ENCODE measurements at regions not wholly inside any gene's neighbourhood (a gene's known extent, or its start where the extent isn't known, plus 50 kb on each side); places are given as distances from the start of the nearest gene placed in this dataset.
"Not testable (repeated sequence)": the region's sequence is repeated elsewhere in the genome, so short reads cannot be mapped to it uniquely, and the experiment has no call there.

- DNase-seq (ENCODE audit: extremely low spot score), result peak; percentile 17
- Histone ChIP-seq H3K27me3 (no peaks in the 10 kb centered on the region), H3K36me3 (no peaks in the 10 kb centered on the region), H3K4me3 (no peak overlapping the region), H3K4me1 (peaks cover 0 to 7% (median 0%) of the 10 kb centered on the region in 4 donors), H3K9me3 (peaks cover 0 to 5% (median 0%) of the 10 kb centered on the region in 4 donors), H3K27ac (replicated peaks in 1 of 4) (no peak overlapping the region)
- 76% methylated on average over 2 of the region's 2 CpGs for WGBS
- TF ChIP-seq POLR2A (IDR thresholded peaks at IDR 0.05; ENCODE audit: low read depth), result no peak
- no peak for TF ChIP-seq CTCF (IDR thresholded peaks at IDR 0.05)
- no peak for TF ChIP-seq POLR2AphosphoS5 (IDR thresholded peaks at IDR 0.05)
- TF ChIP-seq EP300 (IDR thresholded peaks at IDR 0.05), result no peak
- intact Hi-C loops (cut with DNase I), result no loop called here
Measured at GRCh38 chr10:109769966-109770365, 153.3 kb downstream of the XPNPEP1 start.

DNA sequence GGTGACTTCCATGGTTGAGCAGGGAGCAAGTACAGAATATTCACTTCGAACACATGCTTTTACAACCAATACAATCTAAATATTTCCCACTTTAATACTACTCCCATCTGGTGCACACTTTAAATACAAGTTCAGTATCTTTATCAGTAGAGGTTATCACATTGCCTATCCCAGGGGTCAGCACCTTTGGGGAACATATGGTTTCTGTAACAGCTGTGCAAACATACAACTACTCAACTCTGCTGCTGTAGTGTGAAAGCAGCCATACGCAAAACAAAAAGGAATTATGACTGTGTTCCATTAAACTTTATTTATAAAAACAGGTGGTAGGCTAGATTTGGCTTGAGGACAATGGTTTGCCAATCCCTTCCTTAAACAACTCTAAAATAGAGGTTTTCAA is 157.5 kb downstream of the XPNPEP1 start:
- Histone ChIP-seq H3K9me3 (peaks cover 0 to 5% (median 0%) of the 10 kb centered on the region in 4 donors), H3K27me3 (no peaks in the 10 kb centered on the region), H3K4me3 (no peak overlapping the region), H3K36me3 (no peaks in the 10 kb centered on the region), H3K4me1 (no peaks in the 10 kb centered on the region), H3K27ac (replicated peaks in 1 of 4) (no peak overlapping the region)
- intact Hi-C loops (cut with DNase I), result no loop called here
- TF ChIP-seq POLR2A (IDR thresholded peaks at IDR 0.05; ENCODE audit: low read depth) (no peak), EP300 (IDR thresholded peaks at IDR 0.05) (no peak), CTCF (IDR thresholded peaks at IDR 0.05) (no peak), POLR2AphosphoS5 (IDR thresholded peaks at IDR 0.05) (no peak)
- DNase-seq (ENCODE audit: extremely low spot score), result peak; percentile 12
- 76% methylated on average over 2 of the region's 2 CpGs for WGBS

- H3K36me3 ChIP-seq, result no peaks in the 10 kb centered on the region
- DNase-seq (ENCODE audit: extremely low spot score), result peak; percentile 29
- no peaks in the 10 kb centered on the region for H3K27me3 ChIP-seq
- H3K9me3 ChIP-seq, result peaks cover 0 to 5% (median 0%) of the 10 kb centered on the region in 4 donors
- H3K27ac ChIP-seq (replicated peaks in 1 of 4), result no peak overlapping the region
- TF ChIP-seq POLR2AphosphoS5 (IDR thresholded peaks at IDR 0.05) (no peak), EP300 (IDR thresholded peaks at IDR 0.05) (no peak)
- no peak overlapping the region for H3K4me3 ChIP-seq
- intact Hi-C loops (cut with DNase I), result no loop called here
- no peaks in the 10 kb centered on the region for H3K4me1 ChIP-seq
Measured at GRCh38 chr10:109762555-109762954, 160.8 kb downstream of the XPNPEP1 start.

DNA sequence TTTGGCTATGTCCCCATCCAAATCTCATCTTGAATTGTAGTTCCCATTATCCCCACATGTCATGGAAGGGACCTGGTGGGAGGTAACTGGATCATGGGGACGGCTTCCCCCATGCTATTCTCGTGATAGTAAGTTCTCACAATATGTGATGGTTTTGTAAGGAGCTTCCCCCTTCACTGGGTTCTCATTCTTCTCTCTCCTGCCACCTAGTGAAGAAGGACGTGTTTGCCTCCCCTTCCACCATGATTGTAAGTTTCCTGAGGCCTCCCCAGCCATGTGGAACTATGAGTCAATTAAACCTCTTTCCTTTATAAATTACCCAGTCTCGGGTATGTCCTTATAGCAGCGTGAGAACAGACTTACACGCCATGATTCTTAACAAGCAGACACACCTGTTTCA is 165.6 kb downstream of the XPNPEP1 start:
- H3K27ac ChIP-seq (replicated peaks in 1 of 4); H3K9me3 ChIP-seq; intact Hi-C loops (cut with DNase I); H3K27me3 ChIP-seq; H3K4me1 ChIP-seq; H3K4me3 ChIP-seq; H3K36me3 ChIP-seq: not testable (repeated sequence)
- 74% methylated on average over 6 of the region's 6 CpGs for whole genome bisulfite sequencing
- peak; percentile 53 for DNase-seq (ENCODE audit: extremely low spot score)

GRCh38 chr10:109746861-109747260 is 176.4 kb downstream of the XPNPEP1 start:
- Histone ChIP-seq H3K36me3 (no peaks in the 10 kb centered on the region), H3K4me1 (peaks cover 0 to 22% (median 12%) of the 10 kb centered on the region in 4 donors), H3K4me3 (no peak overlapping the region), H3K9me3 (no peaks in the 10 kb centered on the region), H3K27ac (replicated peaks in 1 of 4) (no peak overlapping the region), H3K27me3 (no peaks in the 10 kb centered on the region)
- DNase-seq (ENCODE audit: extremely low spot score), result no peak
- WGBS, result 78% methylated on average over 1 of the region's 1 CpG
- TF ChIP-seq POLR2AphosphoS5 (IDR thresholded peaks at IDR 0.05) (no peak), CTCF (IDR thresholded peaks at IDR 0.05) (no peak), EP300 (IDR thresholded peaks at IDR 0.05) (no peak), POLR2A (IDR thresholded peaks at IDR 0.05; ENCODE audit: low read depth) (no peak)
- intact Hi-C loops (cut with DNase I), result no loop called here

GRCh38 chr10:109744020-109744419 is 179.3 kb downstream of the XPNPEP1 start:
- no peak overlapping the region for H3K27ac ChIP-seq (replicated peaks in 1 of 4)
- no peak for DNase-seq (ENCODE audit: extremely low spot score)

More at GRCh38 chr10:109744020-109744419, 179.3 kb downstream of the XPNPEP1 start:
- no peaks in the 10 kb centered on the region for H3K27me3 ChIP-seq
- H3K4me1 ChIP-seq, result peaks cover 0 to 22% (median 12%) of the 10 kb centered on the region in 4 donors
- no peak for TF ChIP-seq CTCF (IDR thresholded peaks at IDR 0.05)
- TF ChIP-seq POLR2A (IDR thresholded peaks at IDR 0.05; ENCODE audit: low read depth), result no peak
- TF ChIP-seq EP300 (IDR thresholded peaks at IDR 0.05), result no peak
- no peak for TF ChIP-seq POLR2AphosphoS5 (IDR thresholded peaks at IDR 0.05)
- no peak overlapping the region for H3K4me3 ChIP-seq
- intact Hi-C loops (cut with DNase I), result no loop called here
- no peaks in the 10 kb centered on the region for H3K9me3 ChIP-seq
- no peaks in the 10 kb centered on the region for H3K36me3 ChIP-seq
